GM18873 (cell line): ENCODE measurements at regions not wholly inside any gene's neighbourhood (a gene's known extent, or its start where the extent isn't known, plus 50 kb on each side); places are given as distances from the start of the nearest gene placed in this dataset.
A peak's percentile ranks its signal among the peaks of the same experiment; 100 is the strongest.
"Not testable (repeated sequence)": the region's sequence is repeated elsewhere in the genome, so short reads cannot be mapped to it uniquely, and the experiment has no call there.

Experiments
- ATAC-seq: cut with Tn5 transposase; IDR thresholded peaks from one replicate; pipeline ENCODE4 v1.9.1; 2021; ENCODE audit warnings: mild to moderate bottlenecking, moderate library complexity, moderate number of reproducible peaks; ENCODE audit not compliant: unreplicated experiment, low FRiP score

DNA sequence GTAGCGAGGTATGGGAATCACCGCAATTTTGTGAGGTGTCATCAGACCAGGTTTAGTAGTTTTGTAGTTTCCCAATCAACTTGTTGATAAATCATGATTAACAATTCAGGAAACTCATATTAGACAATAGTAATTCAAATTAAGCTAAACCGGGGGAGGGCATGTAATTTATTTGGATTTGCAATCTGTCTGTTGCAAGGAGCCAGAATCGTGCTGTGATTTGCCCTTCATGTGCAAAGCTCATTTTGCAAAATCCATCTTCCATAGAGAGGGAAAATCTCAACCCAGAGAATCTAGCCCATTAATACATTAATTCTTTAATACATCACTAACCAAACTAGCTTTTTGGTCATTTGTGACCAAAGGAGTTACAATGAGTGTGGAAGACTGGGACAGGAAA lies 164.7 kb upstream of the TRPM3 start:
- no peak for ATAC-seq

DNA sequence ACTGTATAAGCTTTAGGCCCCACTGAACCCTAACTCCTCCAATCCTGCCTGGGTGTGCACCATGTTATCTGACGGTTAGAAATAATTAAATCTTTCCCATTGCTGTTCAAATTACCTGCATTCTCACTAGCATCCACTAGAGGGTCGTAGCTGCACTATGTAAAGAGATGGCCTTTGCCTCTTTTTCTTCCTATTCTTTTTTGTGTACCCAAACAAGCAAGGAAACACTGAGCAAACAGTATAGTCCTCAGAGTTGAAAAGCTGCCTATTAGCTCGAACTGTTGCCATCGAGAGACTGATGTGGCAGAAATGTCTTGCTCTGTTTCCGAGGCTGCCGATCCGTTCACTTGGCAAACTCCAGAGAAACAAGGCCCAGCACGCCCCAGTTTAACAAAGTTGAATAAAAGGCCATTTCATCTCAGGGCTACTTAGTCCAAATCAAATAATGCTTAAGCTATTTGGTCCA lies 163.8 kb upstream of the TRPM3 start:
- ATAC-seq = peak; percentile 86

- ATAC-seq = not testable (repeated sequence)
Measured at GRCh38 chr9:71282116-71282515, 160.7 kb upstream of the TRPM3 start.

- ATAC-seq = no peak
Measured at GRCh38 chr9:71279151-71279739, 157.8 kb upstream of the TRPM3 start.

- ATAC-seq = no peak
Measured at GRCh38 chr9:71273613-71274012, 152.2 kb upstream of the TRPM3 start.

GRCh38 chr9:71271602-71272001 lies 150.2 kb upstream of the TRPM3 start:
- ATAC-seq = no peak

DNA sequence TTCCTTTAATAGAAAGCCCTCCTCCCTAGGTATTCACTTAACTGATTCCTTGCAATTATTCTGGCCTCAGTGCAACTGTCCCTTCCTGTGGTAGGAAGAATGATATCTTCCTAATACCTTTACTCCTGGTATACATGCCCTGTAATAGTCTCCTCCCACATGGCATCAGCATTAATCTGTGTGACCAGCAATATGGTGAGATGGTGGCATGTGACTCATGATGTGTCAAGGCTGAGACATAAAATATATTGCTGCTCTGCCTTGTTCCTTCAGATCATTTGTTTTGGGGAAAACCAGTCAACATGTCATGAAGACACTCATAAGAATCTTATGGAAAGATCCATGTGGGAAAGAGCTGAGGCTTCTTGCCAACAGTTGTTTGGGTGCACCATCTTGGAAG lies 149.1 kb upstream of the TRPM3 start:
- ATAC-seq = no peak

DNA sequence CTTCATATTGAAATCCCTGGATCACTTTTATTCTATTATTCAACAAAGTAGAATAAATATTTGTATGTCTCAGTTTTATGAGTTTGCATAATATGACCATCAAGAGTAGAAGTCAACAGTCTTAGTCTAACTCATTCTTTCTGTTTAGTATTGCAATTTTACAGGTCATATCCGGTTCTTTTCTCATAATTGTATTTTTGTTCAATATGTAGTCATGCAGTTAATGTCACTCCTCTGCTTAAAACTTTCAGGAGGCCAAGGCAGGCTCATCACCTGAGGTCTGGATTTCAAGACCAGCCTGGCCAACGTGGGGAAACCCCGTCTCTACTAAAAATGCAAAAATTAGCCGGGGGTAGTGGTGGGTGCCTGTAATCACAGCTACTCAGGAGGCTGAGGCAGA lies 148.4 kb upstream of the TRPM3 start:
- no peak for ATAC-seq

DNA sequence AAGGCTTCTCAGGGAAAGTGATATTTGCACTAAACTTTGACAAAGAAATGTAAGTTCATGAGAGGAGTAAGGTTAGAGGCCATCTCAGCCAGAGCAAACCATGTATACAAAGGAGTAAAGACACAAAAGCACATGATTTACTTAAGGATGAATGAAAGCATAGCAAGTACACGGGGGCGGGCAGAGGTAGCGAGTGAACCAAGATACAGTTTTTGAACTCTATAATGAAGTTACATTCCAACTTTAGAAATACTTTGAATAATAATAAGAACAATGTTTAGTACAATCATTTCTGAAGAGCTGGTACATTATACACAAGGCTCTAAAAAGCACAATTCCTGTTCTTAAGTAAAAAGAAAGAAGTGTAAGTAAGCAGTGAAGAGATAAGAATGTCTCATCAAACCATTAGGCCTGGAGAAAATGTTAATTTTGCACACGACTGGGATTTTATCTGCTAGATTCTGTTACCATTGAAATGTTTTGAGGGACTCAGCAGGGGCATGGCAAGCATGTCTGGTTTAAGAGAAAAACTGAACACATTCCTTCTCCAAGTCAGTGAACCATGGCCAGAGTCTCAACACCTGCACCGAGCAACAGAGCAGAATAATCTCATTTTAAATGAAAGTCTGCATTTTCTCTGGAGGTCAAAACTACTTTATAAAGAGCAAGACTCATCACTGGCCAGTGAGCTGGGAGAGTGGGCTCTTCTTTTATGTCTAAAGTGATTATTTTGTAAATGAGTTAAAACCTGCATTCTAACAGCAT lies 147.6 kb upstream of the TRPM3 start:
- ATAC-seq = no peak

GRCh38 chr9:71263451-71263850 lies 142.0 kb upstream of the TRPM3 start:
- no peak for ATAC-seq

DNA sequence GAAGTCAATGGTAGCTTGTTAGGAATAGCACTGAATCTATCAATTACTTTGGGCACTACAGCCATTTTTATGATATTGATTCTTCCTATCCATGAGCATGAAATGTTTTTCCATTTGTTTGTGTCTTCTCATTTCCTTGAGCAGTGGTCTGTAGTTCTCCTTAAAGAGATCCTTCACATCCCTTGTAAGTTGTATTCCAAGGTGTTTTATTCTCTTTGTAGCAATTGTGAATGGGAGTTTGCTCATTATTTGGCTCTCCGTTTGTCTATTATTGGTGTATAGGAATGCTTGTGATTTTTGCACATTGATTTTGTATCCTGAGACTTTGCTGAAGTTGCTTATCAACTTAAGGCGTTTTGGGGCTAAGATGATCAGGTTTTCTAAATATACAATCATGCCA lies 139.0 kb upstream of the TRPM3 start:
- not testable (repeated sequence) for ATAC-seq

- no peak for ATAC-seq
Measured at GRCh38 chr9:71254592-71255277, 133.3 kb upstream of the TRPM3 start.

- no peak for ATAC-seq
Measured at GRCh38 chr9:71253011-71253410, 131.6 kb upstream of the TRPM3 start.

GRCh38 chr9:71250581-71250980 lies 129.2 kb upstream of the TRPM3 start:
- ATAC-seq = no peak

GRCh38 chr9:71249729-71250317 lies 128.4 kb upstream of the TRPM3 start:
- peak; percentile 82 for ATAC-seq

DNA sequence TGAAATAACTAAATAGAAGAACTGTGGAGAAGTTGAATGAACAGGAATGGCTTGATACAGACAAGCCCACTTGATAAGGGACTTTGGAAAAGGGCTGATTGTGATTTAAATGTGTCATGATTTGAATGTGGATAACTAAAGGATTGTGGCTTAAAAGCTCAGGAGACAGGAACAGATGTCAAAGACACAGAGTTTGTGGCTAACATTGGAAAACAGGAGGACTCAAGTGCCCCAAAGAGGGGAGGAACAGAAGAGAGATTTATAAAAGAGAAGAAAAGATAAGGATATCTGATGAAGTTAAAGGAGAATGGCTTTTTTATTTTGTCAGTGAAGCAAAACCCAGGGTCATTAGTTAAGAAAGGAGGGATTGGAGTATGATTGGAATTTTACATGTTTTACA lies 124.2 kb upstream of the TRPM3 start:
- no peak for ATAC-seq

GRCh38 chr9:71243951-71244350 lies 122.5 kb upstream of the TRPM3 start:
- no peak for ATAC-seq

DNA sequence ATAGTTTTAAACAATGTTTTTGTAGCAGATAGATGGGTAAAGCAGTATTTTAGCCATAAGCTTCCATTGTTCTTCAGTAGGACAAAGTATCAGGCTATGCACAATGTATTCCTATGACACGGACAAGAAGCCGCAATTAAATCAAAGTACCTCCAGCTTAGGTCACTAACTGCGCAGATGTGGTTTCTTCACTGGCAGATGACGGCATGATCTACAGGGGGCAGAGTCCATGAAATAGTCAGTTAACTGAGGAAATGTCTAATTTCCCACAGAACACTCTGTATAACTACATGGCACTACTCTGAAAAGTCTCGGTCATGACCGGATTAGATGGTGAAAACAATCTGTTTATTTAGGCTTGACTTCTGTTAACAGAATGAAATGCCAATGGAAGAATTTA lies 120.7 kb upstream of the TRPM3 start:
- ATAC-seq = no peak

- ATAC-seq = no peak
Measured at GRCh38 chr9:71237051-71237450, 115.6 kb upstream of the TRPM3 start.

GRCh38 chr9:71233646-71234045 lies 112.2 kb upstream of the TRPM3 start:
- ATAC-seq = no peak

- ATAC-seq = no peak
Measured at GRCh38 chr9:71223953-71224538, 102.6 kb upstream of the TRPM3 start.
